ENCODE measurements at regions not wholly inside any gene's neighbourhood (a gene's known extent, or its start where the extent isn't known, plus 50 kb on each side); places are given as distances from the start of the nearest gene placed in this dataset.
"Not testable (repeated sequence)": the region's sequence is repeated elsewhere in the genome, so short reads cannot be mapped to it uniquely, and the experiment has no call there.

DNA sequence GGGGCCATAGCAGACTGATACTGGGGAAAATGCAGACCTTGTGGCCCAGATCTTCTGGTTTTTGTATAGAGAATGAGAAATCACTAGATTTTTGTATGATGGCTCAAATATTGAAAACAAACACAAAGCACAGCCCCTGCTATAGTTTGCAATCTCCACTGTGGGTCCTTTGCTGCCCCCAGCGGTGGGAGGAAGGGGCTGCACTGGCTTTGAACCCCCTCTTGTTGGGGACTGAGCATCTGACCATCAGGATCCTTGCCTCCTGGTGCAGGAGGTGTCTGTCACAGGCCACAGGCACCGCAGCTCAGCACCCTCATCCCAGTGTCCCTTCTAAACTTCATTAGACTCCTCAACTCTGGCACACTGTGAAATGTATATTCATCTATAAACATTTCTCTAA is 252.3 kb downstream of the BCL2L11 start:
- not testable (repeated sequence) for DNase-seq

DNA sequence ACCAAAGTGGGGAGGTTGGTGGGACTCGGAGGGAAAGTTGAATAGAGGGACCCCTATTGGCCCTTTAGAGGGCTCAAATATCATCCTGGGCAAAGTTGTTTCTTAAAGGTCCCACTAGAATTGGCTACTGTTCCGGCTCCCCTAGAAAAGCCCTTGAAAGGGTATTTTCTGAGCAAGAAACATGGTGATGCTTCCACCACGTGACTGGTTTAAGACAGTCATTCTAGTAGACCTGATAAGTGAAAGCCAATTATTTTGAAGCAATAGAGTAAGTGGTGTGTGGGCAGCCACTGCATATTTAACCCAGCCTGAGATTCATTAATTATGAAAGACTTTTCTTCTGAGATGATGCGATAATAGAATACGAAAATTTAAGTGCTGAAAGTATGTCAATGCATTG is 253.3 kb downstream of the BCL2L11 start:
- not testable (repeated sequence) for DNase-seq

DNA sequence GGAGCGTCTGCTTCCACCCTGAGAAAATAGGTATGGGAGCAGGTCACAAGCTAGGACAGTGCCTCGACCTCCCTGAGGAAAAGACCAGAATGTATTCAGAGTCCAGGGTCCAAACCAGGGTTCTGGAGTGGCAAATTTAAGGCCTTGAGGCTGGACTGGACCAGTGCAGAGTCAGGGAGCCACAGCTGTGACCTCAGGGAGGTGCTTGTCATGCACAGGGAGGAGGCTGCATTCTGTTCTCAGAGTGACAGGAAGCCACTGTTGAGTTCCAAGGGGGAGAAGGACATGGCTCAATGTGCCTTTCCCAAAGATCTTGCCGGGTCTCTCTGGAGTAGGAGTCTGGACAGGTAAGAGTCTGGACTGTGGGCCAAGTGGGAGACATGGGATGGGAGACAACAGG is 254.0 kb downstream of the BCL2L11 start:
- DNase-seq: not testable (repeated sequence)

DNA sequence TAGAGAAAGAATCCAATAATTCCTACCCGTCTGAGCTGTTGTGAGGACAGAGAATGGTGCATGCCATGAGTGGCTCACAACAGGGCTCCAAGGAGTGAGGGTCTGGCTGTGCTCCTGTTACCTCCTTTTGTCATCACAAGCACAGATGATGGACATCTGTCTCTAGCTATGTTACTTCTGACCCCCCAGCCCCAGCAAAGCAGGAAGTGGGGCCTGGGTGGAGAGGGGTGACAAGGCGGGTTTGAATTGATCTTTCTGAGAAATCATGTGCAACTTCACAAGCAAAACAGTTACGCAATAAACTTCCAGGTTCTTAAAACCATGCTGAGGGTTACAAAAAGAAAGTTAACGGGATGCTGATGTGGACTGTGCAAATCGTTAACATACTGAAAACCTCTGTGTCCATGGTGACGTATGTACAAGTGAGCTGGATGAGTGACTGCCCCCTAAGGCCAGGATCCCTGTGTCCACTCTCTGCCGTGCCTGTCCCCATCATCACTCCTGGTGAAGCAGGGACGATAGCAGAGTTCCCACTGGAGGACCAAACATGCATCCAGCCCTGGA is 254.7 kb downstream of the BCL2L11 start:
- DNase-seq: not testable (repeated sequence)

DNA sequence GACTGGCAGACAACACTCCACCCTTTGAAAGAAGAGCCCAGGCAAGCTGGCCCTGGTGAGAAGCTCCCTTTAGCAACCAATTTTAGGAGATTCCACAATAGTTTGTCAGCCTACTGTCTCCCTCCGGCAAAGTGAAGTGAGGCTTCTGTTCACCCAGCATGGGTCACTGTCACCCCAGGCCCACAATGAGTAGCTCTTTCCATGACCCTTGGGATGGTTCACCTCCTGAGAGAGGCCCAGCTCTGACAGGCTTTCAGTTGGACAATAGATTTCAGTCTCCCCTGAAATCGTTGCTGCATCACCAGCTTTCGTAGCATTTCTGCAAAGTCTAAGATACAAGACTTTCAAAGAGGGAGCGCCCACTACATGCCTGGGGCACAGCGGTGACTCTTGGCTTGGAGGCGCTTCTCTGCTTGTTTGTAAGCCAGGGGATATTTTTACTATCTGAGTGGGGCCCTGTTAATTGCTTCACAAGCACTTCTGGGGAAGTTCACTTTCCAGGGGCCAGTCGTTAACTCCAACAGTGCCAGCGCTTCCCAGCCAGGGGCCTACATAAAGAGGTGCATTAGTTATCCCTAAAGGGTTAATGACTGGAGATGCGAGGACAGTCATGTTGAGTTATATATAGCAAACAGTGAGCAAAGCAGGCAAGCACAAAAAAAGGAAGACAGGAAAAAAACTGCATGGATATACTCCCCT is 255.7 kb downstream of the BCL2L11 start:
- DNase-seq: not testable (repeated sequence)

DNA sequence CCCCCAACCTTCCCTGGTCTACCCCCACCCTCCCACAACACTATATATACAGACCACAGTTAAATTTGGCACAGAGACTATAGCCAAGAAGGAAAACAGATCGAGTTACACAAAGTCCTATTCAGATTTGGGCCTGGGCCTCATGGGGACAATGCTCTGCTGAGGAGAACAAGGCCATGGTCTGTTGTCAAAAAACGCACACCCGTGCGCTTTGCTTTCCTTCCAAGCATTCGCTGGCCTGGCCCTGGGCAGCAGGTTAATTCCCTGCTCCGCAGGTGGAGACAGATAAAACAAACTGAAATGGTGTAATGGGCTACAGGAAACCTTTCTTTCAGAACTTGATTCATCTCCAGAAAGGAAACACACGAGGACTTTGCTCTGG is 256.2 kb downstream of the BCL2L11 start:
- DNase-seq: not testable (repeated sequence)

DNA sequence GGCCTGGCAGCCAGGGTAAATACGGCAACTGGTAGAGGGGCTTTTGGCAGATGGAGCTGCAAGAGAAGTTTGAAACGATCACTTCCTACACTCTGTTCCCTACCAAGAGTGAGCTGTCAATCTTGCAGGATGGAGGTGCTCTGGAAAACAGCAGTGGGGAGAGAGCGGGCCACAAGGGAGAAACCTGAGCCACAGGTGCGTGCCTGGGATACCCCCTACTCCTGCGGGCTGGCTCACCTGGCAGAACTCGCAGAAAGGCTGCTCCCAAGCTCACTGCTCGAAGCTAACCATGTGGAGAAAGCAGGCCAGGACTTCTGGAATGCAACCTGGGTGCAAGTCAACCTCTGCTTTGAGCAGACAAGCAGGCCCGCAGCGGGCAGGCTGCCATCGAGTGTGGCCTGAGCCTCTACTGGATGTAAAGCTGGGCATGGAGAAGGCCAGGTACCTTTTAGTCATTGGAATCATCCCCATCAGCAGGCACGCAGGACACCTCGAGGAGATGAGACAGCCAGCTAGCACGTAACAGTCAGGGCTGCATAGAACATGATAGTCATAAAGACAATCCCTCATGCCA is 256.8 kb downstream of the BCL2L11 start:
- DNase-seq: not testable (repeated sequence)

DNA sequence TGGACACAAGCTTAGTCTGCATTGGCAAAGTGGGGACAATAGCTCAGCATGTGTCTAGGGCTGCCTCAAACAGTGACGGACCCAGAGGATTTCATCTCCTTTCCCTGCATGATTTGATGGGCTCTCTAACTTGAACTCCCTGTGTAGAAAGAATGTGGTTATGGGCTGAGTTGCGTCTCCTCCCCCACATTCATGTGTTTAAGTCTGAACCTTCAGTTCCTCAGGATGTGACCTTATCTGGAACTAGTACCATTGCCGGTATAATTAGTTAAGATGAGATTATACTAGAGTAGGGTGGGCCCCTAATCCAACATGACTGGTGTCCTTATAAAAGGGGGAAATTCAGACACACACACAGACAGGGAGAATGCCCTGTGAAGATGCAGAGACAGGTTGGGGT is 257.6 kb downstream of the BCL2L11 start:
- not testable (repeated sequence) for DNase-seq

DNA sequence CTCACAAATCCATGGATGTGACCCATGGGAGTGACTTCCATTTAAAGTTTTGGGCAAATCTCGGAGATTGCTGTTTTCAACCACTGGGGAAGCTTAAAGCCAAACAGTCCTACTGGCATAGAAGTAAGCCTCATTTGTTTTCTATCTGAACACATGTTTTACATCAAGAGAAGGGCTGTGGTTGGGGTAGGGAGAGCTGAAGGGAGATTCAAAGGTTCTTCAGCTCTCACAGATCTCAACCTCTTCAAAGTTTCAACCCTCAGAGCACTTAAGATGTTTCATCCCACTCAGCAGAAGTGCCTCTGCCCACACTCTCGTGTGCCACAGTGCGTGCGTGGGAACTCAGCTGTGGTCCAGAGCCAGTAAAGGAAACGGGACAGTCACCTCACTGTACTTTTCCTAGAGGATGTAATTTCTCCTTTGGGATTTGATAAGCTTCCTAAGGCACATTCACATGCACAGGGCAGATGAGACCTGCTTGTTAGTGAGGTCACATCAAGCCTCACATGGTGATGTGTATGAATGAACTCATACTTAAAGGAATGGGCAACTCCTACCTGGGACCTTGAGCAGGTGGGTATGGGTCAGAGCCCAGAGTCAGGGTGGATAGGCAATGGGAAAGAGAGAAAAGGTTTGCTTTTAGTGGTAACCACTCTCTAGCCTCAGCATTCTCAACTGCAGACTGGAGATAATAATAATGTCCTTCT is 260.2 kb downstream of the BCL2L11 start:
- DNase-seq: not testable (repeated sequence)

DNA sequence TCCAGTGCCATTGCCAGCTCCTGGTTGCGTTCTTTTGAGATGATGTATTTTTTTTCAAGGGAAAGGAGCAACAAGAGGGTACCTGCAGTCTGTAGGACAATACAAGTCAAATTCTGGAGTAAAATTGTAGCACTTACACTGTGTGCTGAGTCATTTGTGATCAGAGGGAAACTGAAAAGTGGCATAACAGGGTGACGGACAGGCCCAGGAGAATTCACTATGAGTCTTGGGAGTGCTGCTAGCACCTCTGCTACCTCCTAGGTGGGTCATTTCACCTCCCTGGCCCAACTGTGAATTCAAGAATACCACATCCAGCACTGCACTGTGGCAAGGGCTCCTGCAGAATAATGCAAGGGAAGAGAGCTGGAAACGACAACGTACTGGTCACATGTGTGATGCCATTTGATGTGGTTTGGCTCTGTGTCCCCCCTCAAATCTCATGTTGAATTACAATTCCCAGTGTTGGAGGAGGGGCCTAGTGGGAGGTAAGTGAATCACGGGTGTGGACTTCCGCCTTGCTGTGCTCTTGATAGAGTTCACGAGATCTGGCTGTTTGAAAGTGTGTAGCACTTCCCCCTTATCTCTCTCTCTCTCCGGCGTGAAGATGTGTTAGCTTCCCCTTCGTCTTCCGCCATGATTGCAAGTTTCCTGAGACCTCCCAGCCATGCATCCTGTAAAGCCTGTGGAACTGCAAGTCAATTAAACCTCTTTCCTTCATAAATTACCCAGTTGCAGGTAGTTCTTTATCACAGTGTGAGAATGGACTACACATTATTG is 261.0 kb downstream of the BCL2L11 start:
- not testable (repeated sequence) for DNase-seq

DNA sequence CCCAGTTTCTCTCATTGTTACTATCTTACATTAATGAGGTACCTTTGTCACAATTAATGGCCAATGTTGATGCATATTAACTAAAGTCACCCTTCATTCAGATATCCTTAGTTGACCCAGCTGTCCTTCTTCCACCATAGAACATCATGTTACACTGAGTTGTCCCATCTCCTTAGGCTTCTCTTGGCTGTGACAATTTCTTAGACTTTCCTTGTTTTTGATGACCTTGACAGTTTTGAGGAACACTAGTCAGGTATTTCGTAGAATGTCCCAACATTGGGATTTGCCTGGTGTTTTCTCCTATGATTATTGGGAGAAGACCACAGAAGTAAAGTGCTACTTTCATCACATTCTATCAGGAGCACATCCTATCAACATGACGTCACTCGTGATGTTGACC is 261.8 kb downstream of the BCL2L11 start:
- DNase-seq: not testable (repeated sequence)

DNA sequence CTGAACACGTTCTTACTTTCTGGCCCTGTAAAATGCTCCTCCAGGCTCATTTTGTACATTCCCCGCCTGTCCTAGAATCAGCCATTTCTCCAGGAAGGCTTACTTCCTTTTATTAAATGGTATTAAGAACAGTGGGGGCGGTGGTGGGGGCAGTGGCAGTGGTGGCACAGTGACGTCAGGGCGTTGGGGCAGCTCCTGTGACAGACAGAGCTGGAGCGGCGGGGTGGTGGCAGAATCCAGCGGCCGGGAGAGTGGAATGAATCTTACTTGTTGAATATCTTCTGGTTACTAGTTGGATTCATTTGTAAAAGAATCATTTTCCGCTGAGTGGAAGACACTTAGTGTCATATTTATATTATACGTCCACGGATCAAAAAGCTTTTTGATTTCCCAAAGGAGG is 262.6 kb downstream of the BCL2L11 start:
- DNase-seq: not testable (repeated sequence)

DNA sequence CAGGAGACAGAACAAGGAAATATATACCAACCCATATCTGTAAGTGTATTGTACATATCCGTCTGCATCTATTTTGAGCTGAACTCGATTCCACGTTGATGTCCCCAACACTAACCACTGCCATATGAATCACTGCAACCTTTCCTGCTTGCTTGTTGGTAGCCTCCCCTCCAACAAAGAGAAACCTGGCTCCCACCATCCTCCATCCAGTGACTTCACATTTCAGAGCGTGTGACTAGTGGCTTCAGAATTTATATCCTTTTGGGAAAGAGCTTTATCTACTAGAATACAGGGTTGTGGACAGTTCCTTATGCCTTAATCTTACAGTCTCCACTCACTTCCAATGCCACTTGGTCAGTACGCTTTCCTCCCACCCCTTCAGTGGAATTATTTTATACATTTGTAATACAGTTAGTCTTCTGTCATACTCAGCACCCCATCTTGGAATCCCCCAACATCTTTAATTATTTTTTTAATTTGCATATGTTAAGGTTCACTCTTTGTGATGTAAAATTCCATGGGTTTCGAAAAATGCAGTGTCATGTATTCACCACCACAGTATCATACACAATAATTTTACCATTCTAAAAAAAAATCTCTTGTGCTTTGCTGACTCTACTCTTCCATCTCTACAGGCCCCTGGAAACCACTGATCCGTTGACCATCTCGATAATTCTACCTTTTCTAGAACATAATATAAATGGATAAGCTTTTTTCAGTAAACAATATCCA is 264.7 kb downstream of the BCL2L11 start:
- DNase-seq: not testable (repeated sequence)

DNA sequence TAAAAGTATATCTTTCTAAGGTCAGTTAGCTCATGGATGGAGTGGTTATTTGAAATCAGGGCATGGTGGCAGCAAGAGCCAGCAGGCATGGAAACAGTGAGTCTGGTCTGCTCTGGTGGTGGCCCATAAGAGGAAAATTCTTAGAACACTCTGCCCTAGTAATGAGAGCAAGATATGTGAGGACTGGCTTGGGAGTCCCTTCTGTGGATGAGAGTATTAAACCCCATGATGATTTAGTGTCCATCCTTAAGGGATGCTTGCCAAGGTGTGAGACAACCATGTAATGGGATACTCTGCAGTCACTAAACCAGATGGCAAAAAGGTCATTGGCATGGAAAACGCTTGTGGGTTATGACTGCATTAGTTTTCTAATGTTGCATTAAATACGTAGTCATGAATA is 269.9 kb downstream of the BCL2L11 start:
- DNase-seq: not testable (repeated sequence)

DNA sequence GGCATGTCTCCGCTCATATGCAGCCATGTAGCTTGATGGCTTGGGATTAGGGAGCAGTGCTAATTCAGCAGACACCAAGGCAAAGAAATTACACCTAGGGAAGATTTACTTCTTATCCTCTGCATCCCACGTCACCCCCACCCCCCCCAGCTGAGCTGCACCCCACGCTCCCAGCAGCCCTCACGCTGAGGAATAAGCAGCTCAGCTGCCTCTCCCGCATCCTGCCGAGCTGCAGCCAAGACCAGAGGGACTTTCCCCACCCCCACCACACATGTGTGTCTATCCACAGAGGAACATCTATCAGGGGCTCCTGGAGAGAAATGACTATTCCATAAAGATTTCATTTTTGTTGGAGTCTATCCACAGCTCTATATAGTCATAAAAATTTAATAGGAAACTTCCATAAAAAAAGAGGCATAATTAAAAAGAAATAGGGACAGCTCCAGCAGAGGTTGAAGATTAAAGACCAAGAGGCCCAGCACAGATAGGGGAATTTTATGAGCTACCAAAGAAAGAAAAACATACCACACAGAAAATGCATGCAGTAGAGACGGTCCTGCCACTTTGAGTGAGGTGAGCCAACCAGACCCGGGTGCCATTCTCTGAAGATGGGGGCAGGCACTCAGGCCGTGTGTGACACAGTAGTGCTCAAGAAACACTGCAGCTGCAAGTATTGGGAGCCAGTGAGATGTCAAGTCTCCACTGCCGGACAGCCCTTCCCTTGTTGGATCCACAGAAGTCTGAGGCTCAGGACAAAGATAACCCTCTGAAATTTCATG is 274.8 kb downstream of the BCL2L11 start:
- DNase-seq: not testable (repeated sequence)

DNA sequence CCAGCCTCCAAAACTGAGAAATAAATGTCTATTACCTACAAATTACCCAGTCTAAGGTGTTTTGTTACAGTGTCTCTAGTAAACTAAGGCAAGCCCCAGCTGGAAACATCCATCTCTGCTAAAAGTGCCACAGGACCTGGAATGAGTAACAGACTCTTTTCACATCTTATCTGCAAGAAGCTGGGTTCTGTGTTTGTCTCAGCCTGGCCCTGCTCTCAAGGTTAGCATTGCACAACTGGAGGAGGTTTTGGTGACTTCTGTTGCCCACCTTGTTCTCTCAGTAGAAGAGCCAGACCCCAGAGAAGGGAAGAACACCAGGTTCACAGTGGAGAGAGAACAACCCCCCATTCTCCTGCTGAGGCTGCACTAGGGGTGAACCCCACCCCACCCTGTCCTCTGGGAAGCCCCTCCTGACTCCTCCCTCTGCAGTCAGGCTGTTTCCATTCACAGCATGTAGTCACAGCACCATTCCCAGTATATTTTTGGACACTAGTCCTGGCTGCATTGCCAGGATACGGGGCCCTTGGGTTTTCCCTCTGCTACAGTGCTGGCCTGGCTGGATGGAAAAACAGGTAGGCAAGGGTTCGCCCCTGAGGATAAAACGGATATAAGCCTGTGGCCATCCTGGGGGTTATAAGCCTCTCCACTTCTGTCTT is 280.0 kb downstream of the BCL2L11 start:
- DNase-seq: not testable (repeated sequence)

DNA sequence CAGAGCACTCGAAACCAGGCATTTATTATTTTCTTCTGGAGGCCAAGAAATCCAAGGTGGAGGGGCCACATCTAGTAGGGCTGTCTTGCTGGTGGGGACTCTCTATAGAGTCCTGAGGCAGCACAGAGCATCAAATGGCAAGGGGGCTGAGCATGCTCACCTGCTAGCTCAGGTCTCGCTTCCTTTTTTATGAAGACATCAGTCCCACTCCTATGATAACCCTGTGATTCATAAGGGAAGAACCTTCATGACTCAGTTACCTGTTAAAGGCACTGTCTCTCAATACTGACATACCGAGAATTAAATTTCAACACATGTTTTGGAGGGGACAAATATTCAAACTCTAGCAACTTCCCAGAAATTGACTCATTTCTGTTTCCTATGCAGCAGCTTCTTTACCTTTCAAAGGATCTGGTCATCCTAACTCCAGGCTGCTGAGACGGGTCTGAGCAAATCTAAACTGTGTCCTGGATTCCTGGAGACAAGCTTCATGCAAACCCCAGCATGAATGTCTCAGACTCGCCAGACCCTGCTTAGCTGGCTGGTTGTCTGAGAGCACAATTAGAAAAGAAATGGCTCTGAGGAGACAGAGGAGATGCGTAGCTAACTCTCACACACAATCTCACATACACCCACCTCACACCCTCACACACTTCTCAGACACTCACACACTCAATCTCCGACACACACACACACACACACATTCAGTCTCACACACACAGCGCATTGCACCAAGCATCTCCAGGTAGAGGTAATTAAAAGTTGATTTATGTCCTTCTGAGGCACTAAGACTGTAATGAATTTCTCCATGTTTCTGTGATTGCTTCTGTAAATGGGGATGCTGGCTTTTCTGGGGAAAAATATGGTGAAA is 280.8 kb downstream of the BCL2L11 start:
- not testable (repeated sequence) for DNase-seq

DNA sequence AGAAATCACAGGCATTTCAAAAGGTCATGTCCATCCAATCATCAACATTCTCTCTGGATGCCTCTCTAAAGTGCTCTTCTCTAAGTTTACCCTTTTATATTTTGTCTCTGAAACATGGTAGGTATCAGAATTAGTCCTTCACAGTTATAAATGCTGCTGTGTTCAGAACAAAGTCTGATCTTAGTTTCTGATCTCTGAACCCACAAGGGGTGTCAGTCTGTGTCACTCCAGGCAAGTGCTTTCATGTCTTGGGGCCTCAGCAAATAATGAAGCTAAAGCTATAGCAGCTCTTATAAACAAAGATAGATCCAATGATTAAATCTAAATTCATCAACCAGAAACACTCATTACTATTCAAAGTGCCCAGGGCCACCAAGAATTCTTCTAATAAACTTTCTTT is 281.7 kb downstream of the BCL2L11 start:
- DNase-seq: not testable (repeated sequence)

DNA sequence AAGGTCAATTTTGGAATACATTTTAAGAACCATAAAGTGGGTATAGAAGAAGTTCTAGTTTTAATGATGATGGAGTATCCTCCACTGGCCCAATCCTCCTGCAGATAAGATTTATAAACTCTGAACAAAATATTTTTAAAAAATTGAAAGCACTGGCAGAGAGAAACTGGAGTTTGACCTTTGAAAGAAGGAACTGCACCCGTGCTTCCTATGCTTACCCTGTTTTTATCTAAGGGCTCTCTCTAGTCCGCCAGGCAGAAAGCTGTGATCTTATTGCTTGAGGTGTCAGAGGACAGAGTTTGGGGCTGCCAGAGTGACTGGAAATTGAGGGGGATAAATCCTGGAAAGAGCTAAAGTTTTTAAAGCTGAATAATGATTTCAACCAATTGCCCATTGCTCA is 282.6 kb downstream of the BCL2L11 start:
- not testable (repeated sequence) for DNase-seq

DNA sequence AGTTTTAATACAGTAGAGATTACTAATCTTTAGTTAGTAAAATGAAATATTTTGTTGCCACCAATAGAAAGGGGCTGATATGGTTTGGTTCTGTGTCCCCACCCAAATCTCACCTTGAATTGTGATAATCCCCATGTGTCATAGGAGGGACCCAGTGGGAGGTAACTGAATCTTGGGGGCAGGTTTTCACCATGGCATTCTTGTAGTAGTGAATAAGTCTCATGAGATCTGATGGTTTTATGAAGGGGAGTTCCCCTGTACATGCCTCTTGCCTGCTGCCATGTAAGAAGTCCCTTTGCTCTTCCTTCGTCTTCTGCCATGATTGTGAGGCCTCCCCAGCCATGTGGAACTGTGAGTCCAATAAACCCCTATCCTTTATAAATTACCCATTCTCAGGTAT is 285.9 kb downstream of the BCL2L11 start:
- DNase-seq: not testable (repeated sequence)
